ENCODE measurements at regions not wholly inside any gene's neighbourhood (a gene's known extent, or its start where the extent isn't known, plus 50 kb on each side); places are given as distances from the start of the nearest gene placed in this dataset.

DNA sequence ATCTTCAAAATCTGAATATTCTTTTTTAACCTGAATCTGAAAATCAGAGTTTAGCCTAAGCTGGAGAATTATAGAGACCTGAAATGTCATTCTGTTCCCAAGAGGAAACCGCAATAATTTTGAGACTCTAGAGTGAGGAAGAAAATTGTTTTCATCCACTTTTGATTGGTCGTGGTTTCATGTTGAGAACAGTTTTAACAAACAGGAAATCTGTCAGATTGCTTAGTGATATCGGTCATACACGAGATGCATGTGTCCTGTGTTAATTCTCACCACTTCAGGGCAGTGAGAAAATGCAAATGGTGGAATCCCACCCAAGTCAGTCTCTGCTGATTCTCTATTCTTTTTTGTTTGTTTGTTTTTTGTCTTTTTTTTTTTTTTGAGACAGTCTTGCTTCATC lies 1498.5 kb upstream of the TMEM132C start:
- DNase-seq (ENCODE audit: low spot score) = no peak

DNA sequence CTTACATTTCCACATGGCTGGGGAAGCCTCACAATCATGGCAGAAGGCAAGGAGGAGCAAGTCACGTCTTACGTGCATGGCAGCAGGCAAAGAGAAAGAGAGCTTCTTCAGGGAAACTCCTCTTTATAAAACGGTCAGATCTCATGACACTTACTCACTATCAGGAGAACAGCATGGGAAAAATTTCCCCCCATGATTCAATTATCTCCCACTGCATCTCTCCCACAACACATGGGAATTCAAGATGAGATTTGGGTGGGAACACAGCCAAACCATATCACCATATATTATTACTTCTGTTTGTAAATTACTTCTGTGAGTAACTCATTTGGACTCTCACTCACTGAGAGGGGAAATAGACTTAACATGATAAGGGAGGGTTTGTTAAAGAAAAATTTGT lies 1496.8 kb upstream of the TMEM132C start:
- DNase-seq (ENCODE audit: low spot score) = no peak

DNA sequence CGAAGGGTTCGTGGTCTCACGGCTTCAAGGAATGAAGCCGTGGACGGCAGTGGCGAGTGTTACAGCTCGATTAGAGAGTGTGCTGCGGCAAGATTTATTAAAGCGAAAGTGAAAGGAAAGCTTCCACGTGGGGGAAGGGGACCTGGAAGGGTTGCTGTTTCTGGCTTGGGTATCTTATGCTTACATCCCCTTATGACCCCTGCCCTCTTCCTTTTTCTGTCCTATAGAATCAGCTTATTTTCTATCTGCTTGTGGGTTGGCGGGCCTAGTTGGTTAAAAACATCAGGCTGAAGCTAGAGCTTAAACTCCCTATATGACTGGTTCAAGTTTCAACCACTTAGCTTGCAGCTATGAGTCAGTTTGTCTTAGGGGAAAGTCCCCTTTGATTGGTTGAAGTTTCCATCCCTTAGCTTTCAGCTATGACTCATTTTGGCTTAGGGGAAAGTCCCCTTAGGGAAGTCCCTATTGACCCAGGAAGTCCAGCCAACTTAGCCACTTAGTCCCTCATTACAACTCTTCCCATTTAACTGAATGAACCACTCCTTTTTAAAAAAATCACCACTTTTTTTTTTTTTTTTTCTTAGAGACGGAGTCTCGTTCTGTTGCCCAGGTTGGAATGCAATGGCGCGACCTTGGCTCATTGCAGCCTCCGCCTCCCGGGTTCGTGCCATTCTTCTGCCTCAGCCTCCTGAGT lies 1494.7 kb upstream of the TMEM132C start:
- no peak for DNase-seq (ENCODE audit: low spot score)

DNA sequence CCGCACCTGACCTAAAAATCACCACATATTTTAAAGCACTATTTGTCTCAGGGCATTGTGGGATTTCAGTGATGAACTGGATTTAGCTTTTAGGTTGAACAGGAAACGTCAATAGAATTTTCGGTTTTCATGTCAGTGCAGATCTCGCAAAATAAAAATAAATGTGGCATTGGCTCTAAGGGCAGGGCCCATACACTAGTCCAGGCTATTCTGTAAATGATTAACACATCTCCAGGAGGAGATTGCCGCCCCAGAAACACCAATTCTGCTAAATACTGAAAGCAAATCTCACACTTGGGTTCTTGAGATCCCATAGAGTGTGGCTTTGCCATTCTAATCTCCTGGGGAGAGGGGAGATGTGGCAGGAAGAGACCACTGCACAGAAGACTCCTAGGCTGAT lies 1494.0 kb upstream of the TMEM132C start:
- DNase-seq (ENCODE audit: low spot score) = no peak

DNA sequence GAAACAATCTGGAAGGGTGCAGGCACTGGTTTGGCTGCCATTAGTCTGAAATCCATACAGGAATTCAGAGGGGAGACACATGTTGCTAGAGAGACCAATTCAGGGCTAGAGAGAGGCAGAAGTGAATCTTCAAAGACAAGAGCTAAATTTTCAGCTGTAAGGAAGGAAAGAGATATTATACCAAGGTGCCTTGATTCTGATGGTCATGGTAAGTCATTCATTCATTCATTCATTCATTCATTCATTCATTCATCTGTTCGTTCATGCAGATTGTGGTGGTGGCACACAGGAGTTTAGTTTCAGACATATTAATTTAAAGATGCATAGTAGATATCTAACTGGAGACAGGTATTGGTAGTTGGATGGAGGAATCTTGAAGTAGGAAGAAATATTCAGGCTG lies 1493.5 kb upstream of the TMEM132C start:
- no peak for DNase-seq (ENCODE audit: low spot score)

DNA sequence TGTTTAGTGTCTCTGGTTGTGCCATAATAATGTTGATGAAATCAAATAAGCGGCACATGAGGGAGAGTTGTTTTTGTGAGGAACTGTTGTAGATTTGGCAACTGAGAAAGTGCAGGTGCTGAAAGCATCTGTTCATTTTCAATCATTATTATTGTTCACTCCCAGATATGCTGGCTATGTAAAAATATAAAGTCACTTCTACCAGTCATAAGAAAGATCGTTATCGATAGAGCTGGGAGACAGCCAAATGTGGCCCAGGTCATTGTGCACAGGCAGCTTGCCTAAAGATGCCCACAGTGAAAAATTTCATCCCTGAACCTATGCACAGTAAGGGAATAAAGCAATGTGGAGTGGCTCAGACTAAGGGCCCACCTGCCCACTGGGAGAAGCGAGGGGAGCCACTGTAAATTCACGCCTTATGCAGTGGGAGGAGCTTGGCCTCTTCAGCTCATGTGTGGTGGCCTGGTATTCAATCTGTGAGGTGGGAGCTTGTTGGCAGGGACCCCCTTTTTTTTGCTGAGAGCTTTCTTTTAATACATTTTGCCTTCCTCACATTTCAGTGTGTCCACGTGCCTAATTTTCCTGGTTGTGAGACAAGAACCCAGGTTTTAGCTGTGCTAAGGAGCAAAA lies 1490.8 kb upstream of the TMEM132C start:
- DNase-seq (ENCODE audit: low spot score) = no peak

DNA sequence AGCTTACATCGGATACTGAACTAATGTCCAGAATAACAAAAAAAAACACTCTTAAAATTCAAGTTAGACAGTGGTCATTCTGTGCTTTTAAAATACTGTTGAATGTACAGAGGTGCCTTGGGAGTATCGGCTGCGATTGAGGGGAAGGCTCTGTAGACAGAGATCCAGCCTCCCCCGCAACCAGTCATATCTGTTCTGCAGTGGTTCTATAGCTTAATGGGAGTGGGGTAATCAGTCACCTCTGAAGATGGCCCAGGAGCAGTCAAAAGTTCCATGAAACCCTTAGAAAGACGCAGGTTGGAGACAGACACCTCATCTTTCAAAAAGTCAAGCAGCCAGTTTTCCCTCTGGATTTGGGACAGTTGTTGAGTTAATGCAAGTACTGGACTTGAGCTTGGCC lies 1486.6 kb upstream of the TMEM132C start:
- DNase-seq (ENCODE audit: low spot score) = no peak

DNA sequence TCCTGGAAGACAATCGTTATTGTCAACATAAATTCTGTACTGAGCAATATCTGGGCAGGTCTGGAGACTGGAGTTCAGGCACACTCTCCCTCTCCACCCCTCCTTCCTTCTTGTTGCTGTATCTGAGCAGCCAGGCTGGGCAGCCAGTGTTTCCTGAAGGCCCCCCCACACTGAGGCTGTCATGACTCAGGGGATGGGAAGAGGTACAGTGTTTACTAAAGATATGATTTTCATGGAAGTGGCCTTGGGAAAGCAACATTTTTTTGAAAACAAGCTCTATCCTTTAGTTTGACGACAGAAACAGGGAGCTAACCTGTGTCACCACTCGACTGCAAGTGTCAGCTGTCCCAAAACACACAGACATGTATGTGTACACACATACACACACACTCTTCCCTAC lies 1485.4 kb upstream of the TMEM132C start:
- DNase-seq (ENCODE audit: low spot score) = no peak

DNA sequence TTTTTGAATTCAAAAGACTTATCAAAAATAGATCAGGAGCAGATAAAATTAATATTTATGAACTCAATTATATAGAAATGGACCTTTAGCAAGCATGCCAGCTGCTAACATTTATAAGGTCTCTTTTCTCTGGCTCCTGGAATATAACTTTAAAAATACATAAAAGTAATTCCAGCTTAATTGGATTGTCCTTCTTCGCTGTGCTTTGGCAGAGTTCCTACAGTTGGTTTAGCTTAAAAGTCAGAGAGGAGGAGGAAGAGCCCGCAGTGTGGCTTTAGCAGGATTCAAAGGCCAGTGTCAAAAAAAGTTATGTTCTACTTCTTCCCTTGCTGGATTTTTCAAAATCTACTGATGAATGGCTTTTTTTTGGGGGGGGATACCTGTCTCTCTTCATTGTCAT lies 1484.9 kb upstream of the TMEM132C start:
- DNase-seq (ENCODE audit: low spot score) = no peak

DNA sequence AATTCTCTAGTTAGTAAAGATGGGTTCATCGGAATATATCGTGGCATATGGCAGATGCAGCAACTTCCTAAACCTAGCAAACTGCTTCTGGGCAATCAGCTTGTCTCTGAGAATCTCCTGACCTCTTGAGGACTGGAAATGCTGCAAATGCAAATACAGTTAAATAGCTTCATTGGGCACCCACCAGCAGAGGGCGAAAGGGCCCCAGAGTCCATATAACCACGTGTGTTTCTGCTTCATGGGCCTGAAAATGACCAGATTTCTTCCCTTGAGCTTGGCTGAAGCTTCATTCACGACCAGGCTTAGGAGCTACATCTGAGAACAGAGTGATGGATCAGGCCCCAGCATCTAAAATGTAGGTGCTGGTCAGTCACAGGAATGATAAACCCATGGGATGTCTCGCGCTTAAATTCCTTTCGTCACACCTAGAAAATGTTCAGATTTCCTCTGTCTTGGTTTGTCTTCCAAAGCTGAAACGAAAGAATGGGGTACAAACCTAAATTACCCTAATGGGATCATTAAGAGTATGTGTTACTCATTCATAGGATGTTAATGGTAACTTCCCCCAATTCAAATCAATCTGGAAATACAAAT lies 1482.5 kb upstream of the TMEM132C start:
- DNase-seq (ENCODE audit: low spot score) = peak; percentile 16

DNA sequence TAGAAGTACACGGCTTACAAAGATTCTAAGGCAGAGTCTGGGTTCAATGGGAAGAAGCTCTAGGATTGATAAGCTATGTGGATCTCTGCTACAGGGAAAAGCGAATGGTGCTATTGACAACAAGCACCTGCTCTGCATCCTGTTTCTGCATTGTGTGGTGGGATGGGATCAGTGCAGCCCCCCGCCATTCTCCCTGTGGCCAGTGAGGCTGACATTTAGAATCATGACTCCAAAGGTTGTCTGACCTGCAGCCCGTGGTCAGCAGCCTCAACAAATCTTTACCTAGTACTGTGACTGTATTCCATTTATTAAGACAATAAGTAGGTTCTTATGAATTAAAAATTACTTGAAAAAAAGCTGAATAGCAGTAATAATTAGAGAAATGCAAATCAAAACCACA lies 1477.0 kb upstream of the TMEM132C start:
- no peak for DNase-seq (ENCODE audit: low spot score)

DNA sequence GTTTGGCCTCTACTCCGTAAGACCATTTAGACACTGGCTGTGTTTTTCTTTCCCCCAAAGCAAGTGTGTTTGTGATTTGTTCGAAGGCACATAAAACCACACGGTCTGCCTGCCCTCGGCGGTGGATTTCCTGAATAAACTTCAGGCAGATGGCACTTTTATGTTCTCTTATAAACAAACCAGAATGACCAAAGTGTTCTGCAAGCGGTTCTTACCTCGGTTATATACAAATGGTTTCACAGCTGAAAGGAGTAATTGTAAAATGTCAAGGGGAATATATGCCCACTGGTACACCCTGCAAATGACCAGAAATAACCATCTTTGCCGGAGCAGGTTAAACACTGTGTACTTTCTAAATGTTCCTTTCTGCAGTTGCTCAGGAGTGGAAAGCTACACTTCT lies 1475.8 kb upstream of the TMEM132C start:
- no peak for DNase-seq (ENCODE audit: low spot score)

DNA sequence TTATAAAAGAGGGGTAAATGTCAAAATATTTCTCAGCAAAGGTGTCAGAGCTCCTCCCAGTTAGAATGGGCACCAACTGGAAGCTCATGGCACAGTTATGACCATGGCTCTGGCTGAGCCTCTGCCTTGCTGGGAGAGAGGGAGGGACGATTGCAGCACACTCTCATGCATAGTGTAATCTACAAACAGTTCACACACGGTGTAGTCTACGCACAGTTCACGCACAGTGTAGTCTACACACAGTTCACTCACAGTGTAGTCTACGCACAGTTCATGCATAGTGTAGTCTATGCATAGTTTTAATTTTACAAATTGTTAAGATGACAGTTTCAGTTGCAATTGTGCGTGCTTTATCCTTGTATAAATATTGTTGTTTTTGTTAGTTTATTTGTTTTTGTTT lies 1474.6 kb upstream of the TMEM132C start:
- DNase-seq (ENCODE audit: low spot score) = no peak

DNA sequence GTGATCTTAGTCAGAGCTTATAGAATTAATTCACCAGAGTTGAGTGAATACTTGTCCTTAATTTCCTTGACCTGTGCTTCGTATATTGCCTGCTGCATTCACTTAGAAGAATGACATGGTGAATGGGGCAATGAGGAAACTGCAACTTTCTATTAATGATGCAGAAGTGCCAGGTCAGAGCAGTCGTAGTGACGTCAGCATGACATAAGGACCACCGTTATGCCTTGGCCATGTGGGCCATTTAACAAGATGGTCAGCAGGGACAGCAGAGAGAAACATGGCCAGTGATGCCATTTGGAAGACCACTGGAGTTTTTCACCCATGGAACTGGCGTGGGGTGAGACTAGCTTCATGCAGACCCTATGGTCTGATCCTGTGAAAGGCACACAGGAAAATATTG lies 1469.4 kb upstream of the TMEM132C start:
- no peak for DNase-seq (ENCODE audit: low spot score)

DNA sequence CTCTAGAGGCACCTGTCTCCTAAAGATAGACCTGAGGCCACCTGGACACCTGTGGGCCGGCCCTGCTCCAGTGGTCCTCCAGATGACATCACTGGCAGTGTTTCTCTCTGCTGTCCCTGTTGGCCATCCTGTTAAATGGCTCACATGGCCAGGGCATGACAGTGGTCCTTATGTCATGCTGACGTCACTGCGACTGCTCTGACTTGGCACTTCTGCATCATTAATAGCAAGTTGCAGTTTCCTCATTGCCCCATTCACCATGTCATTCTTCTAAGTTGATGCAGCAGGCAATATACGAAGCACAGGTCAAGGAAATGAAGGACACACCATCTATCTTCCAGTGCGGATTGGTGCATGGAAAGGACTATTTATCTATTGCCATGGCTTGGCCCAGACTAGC lies 1468.5 kb upstream of the TMEM132C start:
- no peak for DNase-seq (ENCODE audit: low spot score)

DNA sequence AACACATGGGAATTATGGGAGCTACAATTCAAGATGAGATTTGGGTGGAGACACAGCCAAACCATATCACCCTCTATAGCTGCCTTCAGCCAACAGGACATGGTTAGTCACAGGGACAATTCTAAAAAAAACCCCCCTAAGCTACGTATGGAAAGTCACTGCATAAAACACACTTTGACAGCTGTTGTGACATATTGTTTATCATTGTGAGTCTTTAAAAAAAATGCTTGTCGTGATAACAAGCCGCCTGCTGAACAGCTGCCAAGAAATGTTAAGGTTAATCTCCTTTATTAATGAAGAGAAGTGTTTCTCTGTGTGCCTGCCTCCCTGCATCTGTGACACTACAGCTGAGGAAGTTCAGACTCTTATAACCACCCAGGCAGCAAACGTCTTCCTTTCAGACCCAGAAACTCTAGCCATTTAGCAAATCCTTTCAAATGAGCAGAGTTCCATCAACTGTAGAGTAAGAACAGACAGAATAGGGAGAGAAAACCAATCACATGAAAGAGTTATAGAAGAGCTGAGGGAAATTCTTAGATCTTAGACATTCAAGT lies 1459.6 kb upstream of the TMEM132C start:
- DNase-seq (ENCODE audit: low spot score) = no peak

DNA sequence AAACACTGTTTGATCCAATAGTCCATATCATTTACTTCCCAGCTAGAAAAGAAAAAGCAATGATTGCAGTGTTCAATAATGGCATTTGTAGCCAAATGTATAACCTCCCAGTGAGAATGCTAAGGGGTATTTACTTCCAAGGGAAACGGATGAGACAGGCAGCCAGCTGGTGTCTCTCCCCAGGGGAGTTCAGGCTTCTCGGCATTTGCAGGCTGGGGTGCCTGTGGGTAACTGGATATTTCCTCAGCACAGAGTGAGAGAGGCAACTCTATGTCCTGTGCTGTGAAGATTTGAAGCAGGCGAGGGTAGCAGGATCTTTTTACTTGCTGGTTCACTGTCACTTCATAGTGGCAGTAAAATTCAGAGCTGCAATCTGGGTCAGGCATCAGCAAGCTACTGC lies 1455.6 kb upstream of the TMEM132C start:
- no peak for DNase-seq (ENCODE audit: low spot score)

DNA sequence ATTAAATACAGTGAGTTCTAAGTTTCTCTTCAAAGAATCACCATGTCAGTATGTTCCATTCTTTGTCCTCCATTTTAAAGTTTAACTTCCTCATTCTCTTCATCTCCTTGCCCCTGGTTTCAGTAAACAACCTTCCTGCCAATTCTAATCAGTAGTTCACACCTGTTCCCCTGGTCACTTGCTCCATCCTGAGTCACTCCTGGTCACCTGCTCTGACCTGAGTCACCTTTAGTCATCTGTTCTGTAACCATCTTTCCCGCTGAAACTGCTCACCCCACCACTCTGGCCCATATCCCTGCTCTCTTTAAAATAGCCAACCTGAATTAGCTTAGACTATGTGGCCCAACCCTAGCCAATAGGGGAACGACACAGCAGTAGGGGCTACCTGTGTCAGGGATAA lies 1447.4 kb upstream of the TMEM132C start:
- no peak for DNase-seq (ENCODE audit: low spot score)

DNA sequence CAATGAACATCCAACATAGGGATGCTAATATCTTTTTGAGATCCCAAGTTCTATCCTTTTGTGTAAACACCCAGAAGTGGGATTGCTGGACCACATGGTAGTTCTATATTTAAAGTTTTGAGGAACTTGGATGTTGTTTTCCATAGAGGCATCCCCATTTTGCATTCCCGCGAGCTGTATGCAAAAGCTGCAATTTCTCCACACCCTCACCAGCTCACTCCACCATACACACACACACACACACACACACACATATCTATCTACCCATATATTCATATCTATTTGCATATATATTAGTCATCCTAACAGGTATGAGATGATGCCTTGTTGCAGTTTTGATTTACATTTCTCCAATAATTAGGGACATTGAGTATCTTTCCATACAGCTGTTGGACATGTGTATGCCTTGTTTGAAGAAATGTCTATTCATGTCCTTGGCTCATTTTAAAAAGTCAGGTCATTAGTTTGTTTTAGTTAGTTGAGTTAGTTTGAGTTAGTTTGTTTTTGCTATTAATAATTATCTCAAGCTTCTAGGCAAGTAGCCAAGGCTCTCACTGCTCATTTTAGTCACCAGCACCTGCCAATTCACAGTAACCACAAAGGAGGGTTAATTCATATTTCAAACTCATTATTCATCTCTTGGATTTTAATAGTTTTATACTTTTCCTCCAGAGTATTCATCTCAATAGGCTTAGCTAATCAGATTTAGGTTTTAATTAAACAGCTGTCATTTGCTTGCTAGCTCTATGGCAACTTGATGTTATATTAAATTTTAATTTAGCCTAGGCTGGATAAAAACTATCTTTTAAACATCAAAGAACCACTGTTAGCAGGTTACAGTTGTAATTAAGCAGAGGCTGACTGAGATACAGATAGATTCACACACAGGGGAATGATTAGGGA lies 1435.9 kb upstream of the TMEM132C start:
- no peak for DNase-seq (ENCODE audit: low spot score)

DNA sequence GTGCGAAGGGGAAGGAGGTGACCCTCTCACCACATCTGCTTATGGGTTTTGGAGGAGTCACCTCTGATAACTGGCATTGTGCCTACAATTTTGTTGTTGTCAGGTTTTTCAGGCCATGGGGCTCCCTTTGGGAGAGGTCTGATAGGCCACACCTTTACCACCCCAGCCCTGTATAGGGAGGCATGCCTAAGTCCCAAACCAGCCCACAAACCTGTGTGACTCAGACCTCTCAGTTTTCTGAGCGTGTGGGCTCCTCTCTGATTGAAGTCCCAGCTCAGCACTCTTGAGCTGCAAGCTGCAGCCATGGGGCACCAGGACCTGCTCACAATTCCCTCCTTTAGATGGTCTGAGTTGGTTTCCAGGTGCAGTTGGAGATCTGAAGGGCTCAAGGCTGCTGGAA lies 1429.3 kb upstream of the TMEM132C start:
- DNase-seq (ENCODE audit: low spot score) = no peak

DNA sequence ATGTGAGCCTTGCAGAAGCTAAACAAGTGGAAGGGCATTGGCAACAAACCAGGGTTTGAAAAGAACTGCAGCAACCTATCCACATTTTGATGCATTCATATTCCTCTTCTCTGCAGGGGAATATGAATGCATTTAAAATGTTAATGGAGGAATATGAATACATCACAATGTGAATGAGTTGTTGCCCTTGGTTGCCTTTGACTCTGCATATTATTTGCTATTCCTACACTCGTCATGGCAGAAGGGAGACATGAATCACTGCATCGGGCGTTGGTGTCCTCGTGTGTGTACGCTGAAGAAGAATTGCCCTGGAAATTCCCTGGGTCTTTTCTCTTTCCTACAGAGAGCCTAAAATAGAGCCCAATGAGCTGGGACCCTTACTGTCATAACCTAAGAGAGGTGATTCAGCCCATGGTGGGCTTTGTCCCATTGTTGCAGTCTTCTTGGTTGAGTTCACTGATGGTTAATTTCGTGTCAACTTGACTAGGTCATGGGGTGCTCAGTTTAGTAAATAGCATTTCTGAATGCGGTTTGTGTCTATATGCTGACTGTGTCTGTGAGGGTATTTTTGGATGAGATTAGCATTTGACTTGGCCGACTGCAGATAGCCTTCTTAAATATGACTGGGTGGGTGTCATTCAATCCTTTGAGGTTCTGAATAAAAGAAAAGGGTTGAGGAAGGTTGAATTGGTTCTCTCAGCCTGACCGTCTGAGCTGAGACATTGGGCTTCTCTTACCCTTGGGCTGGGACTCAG lies 1422.9 kb upstream of the TMEM132C start:
- DNase-seq (ENCODE audit: low spot score) = no peak
